ENCODE measurements at regions not wholly inside any gene's neighbourhood (a gene's known extent, or its start where the extent isn't known, plus 50 kb on each side); places are given as distances from the start of the nearest gene placed in this dataset.

- TF ChIP-seq EZH2 (IDR thresholded peaks at IDR 0.05; ENCODE audit: insufficient read depth, low read length) (no peak), CTCF (IDR thresholded peaks at IDR 0.05; ENCODE audit: insufficient read depth, low read depth, low read length) (no peak)
- no peaks in the 10 kb centered on the region for H3K27me3 Mint-ChIP-seq (ENCODE audit: low read depth, unreplicated experiment)
- Histone ChIP-seq H3K9ac (ENCODE audit: low read length) (no peak overlapping the region), H2AFZ (ENCODE audit: low read depth, low read length) (no peak overlapping the region), H3K4me3 (ENCODE audit: insufficient read depth, low read depth, low read length) (no peak overlapping the region), H3K79me2 (ENCODE audit: insufficient read depth, low read length) (no peaks in the 10 kb centered on the region), H3K9me3 (ENCODE audit: insufficient read depth, low read depth, low read length) (no peaks in the 10 kb centered on the region), H3K36me3 (ENCODE audit: insufficient read depth, low read length) (no peaks in the 10 kb centered on the region), H3K27ac (ENCODE audit: low read depth, low read length) (no peak overlapping the region), H4K20me1 (ENCODE audit: insufficient read depth, low read length) (no peaks in the 10 kb centered on the region), H3K4me1 (ENCODE audit: insufficient read depth, low read length) (no peaks in the 10 kb centered on the region), H3K27me3 (ENCODE audit: insufficient read depth, low read length) (no peaks in the 10 kb centered on the region), H3K4me2 (ENCODE audit: low read length) (no peak overlapping the region)
- FAIRE-seq (no peak), DNase-seq (ENCODE audit: low read depth) (no peak)
- H3K9me3 Mint-ChIP-seq (ENCODE audit: unreplicated experiment): no peaks in the 10 kb centered on the region
- H3K36me3 Mint-ChIP-seq (ENCODE audit: low read depth, unreplicated experiment): no peaks in the 10 kb centered on the region
- no peak overlapping the region for H3K4me3 Mint-ChIP-seq (ENCODE audit: unreplicated experiment)
- peaks cover 5% of the 10 kb centered on the region for H3K4me1 Mint-ChIP-seq (ENCODE audit: low read depth, unreplicated experiment)
- H3K27ac Mint-ChIP-seq (ENCODE audit: unreplicated experiment): no peak overlapping the region
These were observed 1771.7 kb upstream of the PCDH7 start for GRCh38 chr4:28948501-28948900.

- Histone ChIP-seq H3K27ac (ENCODE audit: low read depth, low read length) (peak overlapping the region; percentile 68), H3K4me1 (ENCODE audit: insufficient read depth, low read length) (peaks cover 3% of the 10 kb centered on the region), H3K36me3 (ENCODE audit: insufficient read depth, low read length) (no peaks in the 10 kb centered on the region), H3K9ac (ENCODE audit: low read length) (no peak overlapping the region), H3K4me2 (ENCODE audit: low read length) (peak overlapping the region; percentile 76), H2AFZ (ENCODE audit: low read depth, low read length) (peak overlapping the region; percentile 48), H3K27me3 (ENCODE audit: insufficient read depth, low read length) (no peaks in the 10 kb centered on the region), H3K79me2 (ENCODE audit: insufficient read depth, low read length) (no peaks in the 10 kb centered on the region), H3K4me3 (ENCODE audit: insufficient read depth, low read depth, low read length) (no peak overlapping the region), H4K20me1 (ENCODE audit: insufficient read depth, low read length) (no peaks in the 10 kb centered on the region), H3K9me3 (ENCODE audit: insufficient read depth, low read depth, low read length) (no peaks in the 10 kb centered on the region)
- TF ChIP-seq EZH2 (IDR thresholded peaks at IDR 0.05; ENCODE audit: insufficient read depth, low read length): no peak
- no peak for TF ChIP-seq CTCF (IDR thresholded peaks at IDR 0.05; ENCODE audit: insufficient read depth, low read depth, low read length)
- no peaks in the 10 kb centered on the region for H3K27me3 Mint-ChIP-seq (ENCODE audit: low read depth, unreplicated experiment)
- H3K4me3 Mint-ChIP-seq (ENCODE audit: unreplicated experiment): no peak overlapping the region
- no peaks in the 10 kb centered on the region for H3K9me3 Mint-ChIP-seq (ENCODE audit: unreplicated experiment)
- FAIRE-seq: no peak
- no peaks in the 10 kb centered on the region for H3K36me3 Mint-ChIP-seq (ENCODE audit: low read depth, unreplicated experiment)
- DNase-seq (ENCODE audit: low read depth): peak; percentile 57
- peak overlapping the region; percentile 73 for H3K27ac Mint-ChIP-seq (ENCODE audit: unreplicated experiment)
- H3K4me1 Mint-ChIP-seq (ENCODE audit: low read depth, unreplicated experiment): peaks cover 8% of the 10 kb centered on the region
These were observed 1753.2 kb upstream of the PCDH7 start for GRCh38 chr4:28966982-28967381.

- no peak overlapping the region for H2AFZ ChIP-seq (ENCODE audit: low read depth, low read length)
- Mint-ChIP-seq H3K4me1 (ENCODE audit: low read depth, unreplicated experiment) (peaks cover 8% of the 10 kb centered on the region), H3K27me3 (ENCODE audit: low read depth, unreplicated experiment) (no peaks in the 10 kb centered on the region), H3K36me3 (ENCODE audit: low read depth, unreplicated experiment) (no peaks in the 10 kb centered on the region), H3K4me3 (ENCODE audit: unreplicated experiment) (no peak overlapping the region), H3K9me3 (ENCODE audit: unreplicated experiment) (no peaks in the 10 kb centered on the region), H3K27ac (ENCODE audit: unreplicated experiment) (peak overlapping the region; percentile 63)
- no peaks in the 10 kb centered on the region for H3K4me1 ChIP-seq (ENCODE audit: insufficient read depth, low read length)
- no peaks in the 10 kb centered on the region for H3K36me3 ChIP-seq (ENCODE audit: insufficient read depth, low read length)
- H3K4me3 ChIP-seq (ENCODE audit: insufficient read depth, low read depth, low read length): no peak overlapping the region
- no peaks in the 10 kb centered on the region for H3K27me3 ChIP-seq (ENCODE audit: insufficient read depth, low read length)
- H3K79me2 ChIP-seq (ENCODE audit: insufficient read depth, low read length): no peaks in the 10 kb centered on the region
- H4K20me1 ChIP-seq (ENCODE audit: insufficient read depth, low read length): no peaks in the 10 kb centered on the region
- FAIRE-seq (peak; percentile 29), DNase-seq (ENCODE audit: low read depth) (peak; percentile 2)
- H3K9me3 ChIP-seq (ENCODE audit: insufficient read depth, low read depth, low read length): no peaks in the 10 kb centered on the region
- H3K4me2 ChIP-seq (ENCODE audit: low read length): no peak overlapping the region
- TF ChIP-seq EZH2 (IDR thresholded peaks at IDR 0.05; ENCODE audit: insufficient read depth, low read length) (no peak), CTCF (IDR thresholded peaks at IDR 0.05; ENCODE audit: insufficient read depth, low read depth, low read length) (no peak)
- H3K27ac ChIP-seq (ENCODE audit: low read depth, low read length): no peak overlapping the region
- no peak overlapping the region for H3K9ac ChIP-seq (ENCODE audit: low read length)
These were observed 1746.4 kb upstream of the PCDH7 start for GRCh38 chr4:28973587-28974350.

Measured in astrocyte (in vitro differentiated cells and primary cell).